Esophagus squamous epithelium (tissue), 4 donors: ENCODE measurements at regions not wholly inside any gene's neighbourhood (a gene's known extent, or its start where the extent isn't known, plus 50 kb on each side); places are given as distances from the start of the nearest gene placed in this dataset.
"Not testable (repeated sequence)": the region's sequence is repeated elsewhere in the genome, so short reads cannot be mapped to it uniquely, and the experiment has no call there.

Experiments used
- CTCF ChIP-seq, 6 experiments: fragments of 450-650 bp in 4 of 6; fragments of 200-600 bp in 2 of 6; sonication (generic) in 2 of 6; IDR thresholded peaks; one replicate each; pipeline ENCODE4 v1.5.1; 2016 to 2019; ENCODE audit warnings: antibody characterized with exemption in 6 of 6, mild to moderate bottlenecking in 4 of 6, moderate library complexity in 4 of 6
- POLR2A ChIP-seq, 4 donors: fragments of 450-650 bp; IDR thresholded peaks; one replicate each; pipeline ENCODE4 v1.6.1; 2017; ENCODE audit warnings: antibody characterized with exemption in 4 of 4, mild to moderate bottlenecking in 4 of 4, moderate library complexity in 3 of 4

GRCh38 chr1:114036841-114037630 is 57.8 kb downstream of the OLFML3 start:
- TF ChIP-seq CTCF, POLR2A (IDR thresholded peaks at IDR 0.05): not testable (repeated sequence)
